Hepatocyte (in vitro differentiated cells): ENCODE measurements at regions not wholly inside any gene's neighbourhood (a gene's known extent, or its start where the extent isn't known, plus 50 kb on each side); places are given as distances from the start of the nearest gene placed in this dataset.

Source experiments
- EZH2 ChIP-seq: fragments of 200-600 bp; sonication (generic); IDR thresholded peaks from 2 replicates; pipeline ENCODE4 v1.6.1; 2016; ENCODE audit warnings: antibody characterized with exemption, mild to moderate bottlenecking, borderline replicate concordance
- TF ChIP-seq, protein P1 (sequence below): fragments of 200-600 bp; sonication (generic); IDR thresholded peaks from 2 replicates; pipeline ENCODE4 v1.5.1; 2016; ENCODE audit warnings: antibody characterized with exemption, mild to moderate bottlenecking; ENCODE audit not compliant: poor library complexity

DNA sequence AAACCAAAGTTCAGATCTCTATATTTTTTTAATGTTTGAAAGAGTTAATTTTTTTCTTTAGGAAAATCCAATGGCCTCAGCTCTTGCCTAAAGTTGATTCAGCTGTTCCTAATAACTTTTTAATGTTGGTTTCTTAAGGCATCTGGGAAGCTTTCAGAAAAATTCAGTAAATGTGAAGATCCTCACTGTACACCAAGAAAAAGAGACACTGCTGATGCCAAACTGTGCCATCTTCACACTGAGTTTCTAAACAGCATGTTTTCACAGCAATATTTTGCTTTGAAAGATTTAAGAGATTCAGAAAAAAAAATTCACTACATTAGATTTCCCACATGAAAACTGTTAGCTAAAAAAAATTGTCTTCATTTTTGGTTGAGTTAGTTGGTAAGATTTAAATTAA lies 249.4 kb downstream of the NEBL start:
- TF ChIP-seq, protein P1, sequence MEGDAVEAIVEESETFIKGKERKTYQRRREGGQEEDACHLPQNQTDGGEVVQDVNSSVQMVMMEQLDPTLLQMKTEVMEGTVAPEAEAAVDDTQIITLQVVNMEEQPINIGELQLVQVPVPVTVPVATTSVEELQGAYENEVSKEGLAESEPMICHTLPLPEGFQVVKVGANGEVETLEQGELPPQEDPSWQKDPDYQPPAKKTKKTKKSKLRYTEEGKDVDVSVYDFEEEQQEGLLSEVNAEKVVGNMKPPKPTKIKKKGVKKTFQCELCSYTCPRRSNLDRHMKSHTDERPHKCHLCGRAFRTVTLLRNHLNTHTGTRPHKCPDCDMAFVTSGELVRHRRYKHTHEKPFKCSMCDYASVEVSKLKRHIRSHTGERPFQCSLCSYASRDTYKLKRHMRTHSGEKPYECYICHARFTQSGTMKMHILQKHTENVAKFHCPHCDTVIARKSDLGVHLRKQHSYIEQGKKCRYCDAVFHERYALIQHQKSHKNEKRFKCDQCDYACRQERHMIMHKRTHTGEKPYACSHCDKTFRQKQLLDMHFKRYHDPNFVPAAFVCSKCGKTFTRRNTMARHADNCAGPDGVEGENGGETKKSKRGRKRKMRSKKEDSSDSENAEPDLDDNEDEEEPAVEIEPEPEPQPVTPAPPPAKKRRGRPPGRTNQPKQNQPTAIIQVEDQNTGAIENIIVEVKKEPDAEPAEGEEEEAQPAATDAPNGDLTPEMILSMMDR, result no peak
- no peak for TF ChIP-seq EZH2
